ENCODE measurements at regions not wholly inside any gene's neighbourhood (a gene's known extent, or its start where the extent isn't known, plus 50 kb on each side); places are given as distances from the start of the nearest gene placed in this dataset.

GRCh38 chr2:236402033-236402790, 138.0 kb upstream of the ASB18 start:
- no peak overlapping the region for H3K27ac ChIP-seq (ENCODE audit: low read depth, low read length, poor library complexity, severe bottlenecking)
- no peak overlapping the region for H3K4me3 ChIP-seq (ENCODE audit: low read depth, low read length, poor library complexity, severe bottlenecking)
- H3K9ac ChIP-seq (ENCODE audit: low read length), result no peak overlapping the region
- H4K20me1 ChIP-seq (ENCODE audit: insufficient read depth, low read length), result no peaks in the 10 kb centered on the region
- H3K4me2 ChIP-seq (ENCODE audit: low read length), result no peak overlapping the region
- no peaks in the 10 kb centered on the region for H3K36me3 ChIP-seq (ENCODE audit: insufficient read depth, low read length)
- H3K9me3 ChIP-seq (ENCODE audit: low read length), result no peaks in the 10 kb centered on the region
- no peaks in the 10 kb centered on the region for H3K4me1 ChIP-seq (ENCODE audit: insufficient read depth, low read length, severe bottlenecking)
- no peaks in the 10 kb centered on the region for H3F3A ChIP-seq (ENCODE audit: insufficient read depth, low read length)
- H3K9me2 ChIP-seq (ENCODE audit: low read depth, low read length), result no peaks in the 10 kb centered on the region
- H3K27me3 ChIP-seq (ENCODE audit: insufficient read depth, low read length), result no peaks in the 10 kb centered on the region
- no peak overlapping the region for H2AFZ ChIP-seq (ENCODE audit: low read length)
- TF ChIP-seq CTCF (IDR thresholded peaks at IDR 0.05; ENCODE audit: low read length) (no peak), EZH2 (IDR thresholded peaks at IDR 0.05; ENCODE audit: borderline replicate concordance, low read length) (no peak)
- H3K79me2 ChIP-seq (ENCODE audit: insufficient read depth, low read length), result no peaks in the 10 kb centered on the region

- H3K27me3 ChIP-seq (ENCODE audit: insufficient read depth, low read length), result no peaks in the 10 kb centered on the region
- H2AFZ ChIP-seq (ENCODE audit: low read length), result no peak overlapping the region
Measured at GRCh38 chr2:236403125-236403524, 138.9 kb upstream of the ASB18 start.

GRCh38 chr2:236403811-236404210, 139.6 kb upstream of the ASB18 start:
- Histone ChIP-seq H3K79me2 (ENCODE audit: insufficient read depth, low read length) (no peaks in the 10 kb centered on the region), H4K20me1 (ENCODE audit: insufficient read depth, low read length) (no peaks in the 10 kb centered on the region), H3K9me3 (ENCODE audit: low read length) (no peaks in the 10 kb centered on the region), H2AFZ (ENCODE audit: low read length) (no peak overlapping the region), H3K27me3 (ENCODE audit: insufficient read depth, low read length) (no peaks in the 10 kb centered on the region), H3K4me1 (ENCODE audit: insufficient read depth, low read length, severe bottlenecking) (no peaks in the 10 kb centered on the region), H3K36me3 (ENCODE audit: insufficient read depth, low read length) (no peaks in the 10 kb centered on the region), H3K4me3 (ENCODE audit: low read depth, low read length, poor library complexity, severe bottlenecking) (no peak overlapping the region), H3K9me2 (ENCODE audit: low read depth, low read length) (no peaks in the 10 kb centered on the region), H3F3A (ENCODE audit: insufficient read depth, low read length) (no peaks in the 10 kb centered on the region), H3K9ac (ENCODE audit: low read length) (no peak overlapping the region), H3K4me2 (ENCODE audit: low read length) (no peak overlapping the region), H3K27ac (ENCODE audit: low read depth, low read length, poor library complexity, severe bottlenecking) (no peak overlapping the region)
- TF ChIP-seq CTCF (IDR thresholded peaks at IDR 0.05; ENCODE audit: low read length), result no peak
- TF ChIP-seq EZH2 (IDR thresholded peaks at IDR 0.05; ENCODE audit: borderline replicate concordance, low read length), result no peak

More at GRCh38 chr2:236403125-236403524, 138.9 kb upstream of the ASB18 start:
- no peaks in the 10 kb centered on the region for H3K9me2 ChIP-seq (ENCODE audit: low read depth, low read length)
- no peak overlapping the region for H3K4me2 ChIP-seq (ENCODE audit: low read length)
- no peak overlapping the region for H3K9ac ChIP-seq (ENCODE audit: low read length)
- no peaks in the 10 kb centered on the region for H3K79me2 ChIP-seq (ENCODE audit: insufficient read depth, low read length)
- no peak for TF ChIP-seq EZH2 (IDR thresholded peaks at IDR 0.05; ENCODE audit: borderline replicate concordance, low read length)
- no peaks in the 10 kb centered on the region for H3F3A ChIP-seq (ENCODE audit: insufficient read depth, low read length)
- no peaks in the 10 kb centered on the region for H3K36me3 ChIP-seq (ENCODE audit: insufficient read depth, low read length)
- H3K4me1 ChIP-seq (ENCODE audit: insufficient read depth, low read length, severe bottlenecking), result no peaks in the 10 kb centered on the region
- H3K4me3 ChIP-seq (ENCODE audit: low read depth, low read length, poor library complexity, severe bottlenecking), result no peak overlapping the region
- H3K9me3 ChIP-seq (ENCODE audit: low read length), result no peaks in the 10 kb centered on the region
- H4K20me1 ChIP-seq (ENCODE audit: insufficient read depth, low read length), result no peaks in the 10 kb centered on the region
- H3K27ac ChIP-seq (ENCODE audit: low read depth, low read length, poor library complexity, severe bottlenecking), result no peak overlapping the region

GRCh38 chr2:236404346-236404745, 140.1 kb upstream of the ASB18 start:
- no peaks in the 10 kb centered on the region for H3K9me3 ChIP-seq (ENCODE audit: low read length)
- H2AFZ ChIP-seq (ENCODE audit: low read length), result no peak overlapping the region
- no peaks in the 10 kb centered on the region for H4K20me1 ChIP-seq (ENCODE audit: insufficient read depth, low read length)
- no peak overlapping the region for H3K4me2 ChIP-seq (ENCODE audit: low read length)
- no peak overlapping the region for H3K27ac ChIP-seq (ENCODE audit: low read depth, low read length, poor library complexity, severe bottlenecking)
- TF ChIP-seq CTCF (IDR thresholded peaks at IDR 0.05; ENCODE audit: low read length), result no peak
- TF ChIP-seq EZH2 (IDR thresholded peaks at IDR 0.05; ENCODE audit: borderline replicate concordance, low read length), result no peak
- H3K4me1 ChIP-seq (ENCODE audit: insufficient read depth, low read length, severe bottlenecking), result no peaks in the 10 kb centered on the region
- H3K27me3 ChIP-seq (ENCODE audit: insufficient read depth, low read length), result no peaks in the 10 kb centered on the region
- no peak overlapping the region for H3K9ac ChIP-seq (ENCODE audit: low read length)
- no peaks in the 10 kb centered on the region for H3K79me2 ChIP-seq (ENCODE audit: insufficient read depth, low read length)
- H3F3A ChIP-seq (ENCODE audit: insufficient read depth, low read length), result no peaks in the 10 kb centered on the region
- no peak overlapping the region for H3K4me3 ChIP-seq (ENCODE audit: low read depth, low read length, poor library complexity, severe bottlenecking)
- H3K9me2 ChIP-seq (ENCODE audit: low read depth, low read length), result no peaks in the 10 kb centered on the region
- no peaks in the 10 kb centered on the region for H3K36me3 ChIP-seq (ENCODE audit: insufficient read depth, low read length)

Measured in OCI-LY1 (cell line).